Activated B cell treated with CpG ODN at 0.5 μM for 24 hours (primary cell): ENCODE measurements at regions not wholly inside any gene's neighbourhood (a gene's known extent, or its start where the extent isn't known, plus 50 kb on each side); places are given as distances from the start of the nearest gene placed in this dataset.

Source experiments
- ATAC-seq: fragments of 200-7000 bp; cut with Tn5 transposase; one replicate; pipeline ENCODE4 v1.10.0; 2021; ENCODE audit warnings: low read depth, mild to moderate bottlenecking, moderate library complexity
- CTCF ChIA-PET: fragments of 350-600 bp; sonication (Branson Sonifier 250); formaldehyde crosslinking; loops from one replicate; lab custom pipeline; 2021; ENCODE audit warnings: antibody characterized with exemption; lab: Charles Lee
- POLR2A ChIA-PET: fragments of 350-600 bp; sonication (Branson Sonifier 250); formaldehyde crosslinking; loops from one replicate; lab custom pipeline; 2021; ENCODE audit warnings: antibody characterized with exemption; lab: Charles Lee
- DNase-seq: peaks from one replicate; pipeline ENCODE4 v3.0.0; 2022
- H3K27ac Mint-ChIP-seq: one replicate; pipeline ENCODE4 v1.8.0; 2020; ENCODE audit warnings: mixed read lengths
- H3K27me3 Mint-ChIP-seq: one replicate; pipeline ENCODE4 v1.8.0; 2021; ENCODE audit warnings: mixed read lengths
- H3K36me3 Mint-ChIP-seq: one replicate; pipeline ENCODE4 v1.8.0; 2021; ENCODE audit warnings: low read depth, mixed read lengths
- H3K4me1 Mint-ChIP-seq: one replicate; pipeline ENCODE4 v1.8.0; 2021; ENCODE audit warnings: mixed read lengths
- H3K4me3 Mint-ChIP-seq: one replicate; pipeline ENCODE4 v1.8.0; 2020; ENCODE audit warnings: mild to moderate bottlenecking, mixed read lengths
- H3K9me3 Mint-ChIP-seq: one replicate; pipeline ENCODE4 v1.8.0; 2020; ENCODE audit warnings: mixed read lengths
- intact Hi-C: fragments of 100-400 bp; cut with micrococcal nuclease; formaldehyde crosslinking; loops from one replicate; pipeline ENCODE4 v1.15.1; 2024
- TF ChIP-seq, protein P1 (sequence below): fragments of 200-600 bp; IDR thresholded peaks from one replicate; pipeline ENCODE4 v1.8.0; 2022; ENCODE audit warnings: antibody characterized with exemption, mild to moderate bottlenecking

DNA sequence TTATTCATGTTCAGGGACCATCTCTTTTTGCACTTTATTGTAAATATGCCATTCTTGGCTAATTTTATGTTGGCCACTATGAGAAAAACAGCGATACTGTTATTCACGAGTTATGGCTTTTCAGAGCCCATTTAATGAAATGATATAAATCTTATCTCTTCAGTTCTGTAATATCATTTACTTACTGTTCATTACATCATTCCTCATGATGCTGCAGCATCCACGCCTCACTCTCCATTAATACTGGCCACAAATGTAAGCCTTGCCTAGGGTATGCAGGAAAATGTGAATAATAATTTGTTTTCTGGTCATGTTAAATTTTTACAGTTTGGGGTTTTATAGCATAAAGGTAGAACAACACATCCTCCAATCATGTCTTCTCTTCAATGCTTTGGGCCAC is 639.6 kb downstream of the SMARCA1 start:
- Mint-ChIP-seq H3K27me3 (no peaks in the 10 kb centered on the region), H3K4me1 (no peaks in the 10 kb centered on the region), H3K9me3 (no peaks in the 10 kb centered on the region), H3K36me3 (no peaks in the 10 kb centered on the region), H3K27ac (no peak overlapping the region), H3K4me3 (no peak overlapping the region)
- intact Hi-C loops, result no loop called here
- ChIA-PET CTCF (no interaction called here), POLR2A (no interaction called here)
- TF ChIP-seq, protein P1, sequence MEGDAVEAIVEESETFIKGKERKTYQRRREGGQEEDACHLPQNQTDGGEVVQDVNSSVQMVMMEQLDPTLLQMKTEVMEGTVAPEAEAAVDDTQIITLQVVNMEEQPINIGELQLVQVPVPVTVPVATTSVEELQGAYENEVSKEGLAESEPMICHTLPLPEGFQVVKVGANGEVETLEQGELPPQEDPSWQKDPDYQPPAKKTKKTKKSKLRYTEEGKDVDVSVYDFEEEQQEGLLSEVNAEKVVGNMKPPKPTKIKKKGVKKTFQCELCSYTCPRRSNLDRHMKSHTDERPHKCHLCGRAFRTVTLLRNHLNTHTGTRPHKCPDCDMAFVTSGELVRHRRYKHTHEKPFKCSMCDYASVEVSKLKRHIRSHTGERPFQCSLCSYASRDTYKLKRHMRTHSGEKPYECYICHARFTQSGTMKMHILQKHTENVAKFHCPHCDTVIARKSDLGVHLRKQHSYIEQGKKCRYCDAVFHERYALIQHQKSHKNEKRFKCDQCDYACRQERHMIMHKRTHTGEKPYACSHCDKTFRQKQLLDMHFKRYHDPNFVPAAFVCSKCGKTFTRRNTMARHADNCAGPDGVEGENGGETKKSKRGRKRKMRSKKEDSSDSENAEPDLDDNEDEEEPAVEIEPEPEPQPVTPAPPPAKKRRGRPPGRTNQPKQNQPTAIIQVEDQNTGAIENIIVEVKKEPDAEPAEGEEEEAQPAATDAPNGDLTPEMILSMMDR, result no peak
- ATAC-seq (no peak), DNase-seq (no peak)

DNA sequence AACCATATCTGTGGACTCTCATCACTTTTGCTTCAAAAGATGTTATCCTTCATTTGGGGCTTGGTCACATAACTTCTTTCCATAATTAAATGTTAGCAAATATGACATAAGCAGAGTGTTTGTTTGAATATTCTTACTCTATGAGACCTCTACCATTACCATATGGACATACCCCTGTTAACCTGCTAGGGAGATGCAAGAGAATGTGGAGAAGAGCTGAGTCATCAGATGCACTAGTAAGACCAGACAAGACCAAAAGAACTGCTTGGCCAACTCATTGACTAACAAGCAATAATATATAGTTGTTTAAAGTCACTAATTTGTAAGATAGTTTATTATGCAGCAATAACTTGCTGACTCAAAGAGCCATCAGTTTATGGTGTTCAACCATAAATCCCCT is 652.9 kb downstream of the SMARCA1 start:
- Mint-ChIP-seq H3K27ac (no peak overlapping the region), H3K4me3 (no peak overlapping the region), H3K27me3 (no peaks in the 10 kb centered on the region), H3K36me3 (no peaks in the 10 kb centered on the region), H3K4me1 (no peaks in the 10 kb centered on the region), H3K9me3 (no peaks in the 10 kb centered on the region)
- ATAC-seq (no peak), DNase-seq (no peak)
- TF ChIP-seq, protein P1, result no peak
- ChIA-PET CTCF (no interaction called here), POLR2A (no interaction called here)
- intact Hi-C loops, result no loop called here

DNA sequence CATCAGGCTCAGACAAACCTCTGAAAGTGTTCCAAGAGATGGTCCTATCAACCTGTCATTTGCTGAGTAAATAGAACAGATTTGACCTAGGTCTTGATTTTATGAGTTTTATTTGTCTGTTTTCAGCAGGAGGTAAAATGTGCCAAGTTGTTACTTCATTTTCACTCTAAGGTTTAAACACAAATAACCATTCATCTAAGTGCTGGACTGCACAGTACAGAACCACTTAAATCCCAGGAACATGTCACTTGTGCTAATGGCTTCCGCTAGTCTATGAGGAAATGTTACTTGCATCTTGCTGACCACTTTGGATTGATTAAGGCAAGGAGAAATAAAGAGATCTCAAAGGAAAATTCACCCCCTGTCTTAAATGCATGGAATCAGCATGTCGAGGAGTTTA is 660.7 kb downstream of the SMARCA1 start:
- ATAC-seq, result no peak
- Mint-ChIP-seq H3K4me3 (no peak overlapping the region), H3K4me1 (no peaks in the 10 kb centered on the region), H3K27ac (no peak overlapping the region), H3K9me3 (peaks cover 2% of the 10 kb centered on the region), H3K27me3 (no peaks in the 10 kb centered on the region), H3K36me3 (no peaks in the 10 kb centered on the region)
- ChIA-PET CTCF (no interaction called here), POLR2A (no interaction called here)
- TF ChIP-seq, protein P1, result no peak
- DNase-seq, result no peak
- intact Hi-C loops, result no loop called here

DNA sequence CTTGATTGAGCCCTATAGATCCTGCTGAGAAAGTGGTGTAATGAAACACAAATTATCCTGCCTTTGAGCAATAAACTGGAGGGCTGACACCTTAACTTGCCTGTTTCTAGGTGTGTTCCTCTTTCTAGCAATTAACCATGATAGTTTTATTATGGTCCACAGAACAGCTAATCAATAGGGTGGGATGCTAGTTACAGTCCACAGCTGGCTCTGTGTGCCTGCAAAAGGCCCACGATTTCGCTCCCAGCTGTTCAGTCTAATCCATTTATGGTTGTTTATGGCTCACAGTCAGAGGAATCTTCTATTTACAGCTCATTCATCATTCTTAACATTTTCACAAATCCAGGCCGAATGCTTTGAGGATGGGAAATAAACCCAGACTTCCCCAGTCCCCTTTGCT is 674.9 kb downstream of the SMARCA1 start:
- intact Hi-C loops, result no loop called here
- H3K27me3 Mint-ChIP-seq, result no peaks in the 10 kb centered on the region
- H3K9me3 Mint-ChIP-seq, result peaks cover 2% of the 10 kb centered on the region
- H3K4me3 Mint-ChIP-seq, result no peak overlapping the region
- TF ChIP-seq, protein P1, result no peak
- POLR2A ChIA-PET, result no interaction called here
- ATAC-seq, result no peak
- CTCF ChIA-PET, result no interaction called here
- H3K27ac Mint-ChIP-seq, result no peak overlapping the region
- no peaks in the 10 kb centered on the region for H3K36me3 Mint-ChIP-seq
- H3K4me1 Mint-ChIP-seq, result no peaks in the 10 kb centered on the region
- DNase-seq, result no peak

DNA sequence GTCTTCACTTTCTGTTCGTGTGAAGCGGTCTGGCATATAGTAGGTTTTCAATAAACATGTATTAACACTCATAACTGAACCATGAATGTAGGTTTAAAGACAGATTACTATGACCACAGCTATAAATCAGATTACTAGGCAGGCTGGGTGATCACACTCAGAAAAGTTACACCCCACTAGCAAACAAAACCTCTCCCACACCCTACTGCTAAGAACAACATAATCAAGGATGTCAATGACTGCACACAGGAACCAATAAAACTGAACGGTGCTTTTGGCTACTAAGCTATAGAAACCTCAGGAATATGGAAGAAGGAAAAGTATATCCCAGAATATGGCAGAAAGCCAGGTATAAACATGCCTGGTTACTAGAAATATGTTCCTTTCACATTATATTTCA is 676.9 kb downstream of the SMARCA1 start:
- no peak overlapping the region for H3K4me3 Mint-ChIP-seq
- H3K36me3 Mint-ChIP-seq, result no peaks in the 10 kb centered on the region
- TF ChIP-seq, protein P1, result no peak
- ChIA-PET POLR2A (no interaction called here), CTCF (no interaction called here)
- no peak overlapping the region for H3K27ac Mint-ChIP-seq
- no peak for DNase-seq
- no peaks in the 10 kb centered on the region for H3K4me1 Mint-ChIP-seq
- intact Hi-C loops, result no loop called here
- no peak for ATAC-seq
- peaks cover 2% of the 10 kb centered on the region for H3K9me3 Mint-ChIP-seq
- no peaks in the 10 kb centered on the region for H3K27me3 Mint-ChIP-seq
